ENCODE measurements at regions not wholly inside any gene's neighbourhood (a gene's known extent, or its start where the extent isn't known, plus 50 kb on each side); places are given as distances from the start of the nearest gene placed in this dataset.

DNA sequence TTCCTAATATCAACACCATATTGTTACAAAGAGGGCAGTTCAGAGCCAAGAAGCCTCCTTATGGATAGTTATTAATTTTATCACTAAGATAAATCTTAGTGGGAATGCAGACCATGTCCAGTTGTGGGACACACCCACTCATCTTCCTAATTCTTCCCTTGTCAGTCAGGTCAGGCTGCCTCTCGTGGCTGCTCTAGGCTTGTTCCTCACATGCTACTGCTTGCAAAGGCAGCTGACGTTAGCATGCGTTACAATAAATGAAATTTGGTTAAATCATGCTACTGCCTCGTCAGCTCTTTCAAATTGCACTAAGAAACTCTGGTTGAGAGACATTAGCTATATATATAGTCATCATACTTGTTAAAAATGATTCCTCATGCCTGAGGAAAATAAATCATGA is 108.4 kb downstream of the CAND1 start:
- DNase-seq (ENCODE audit: low read depth, low spot score) (no peak), ATAC-seq (no peak)
- no TSS peak for BruUV-seq (replicated peaks)
- POLR2A ChIA-PET, result no interaction called here
- Histone ChIP-seq H3K27me3 (ENCODE audit: insufficient read depth, low read length) (no peaks in the 10 kb centered on the region), H2AFZ (ENCODE audit: low read depth, low read length, poor library complexity, severe bottlenecking) (no peak overlapping the region), H3K4me1 (ENCODE audit: control insufficient read depth in 1 of 2, insufficient read depth in 2 of 2, low read length in 2 of 2) (no peaks in the 10 kb centered on the region), H3K4me3 (replicated peaks in 1 of 2; ENCODE audit: low read depth in 1 of 2, low read length in 2 of 2) (no peak overlapping the region), H3K9me2 (ENCODE audit: insufficient read depth) (no peaks in the 10 kb centered on the region), H3K9me3 (ENCODE audit: control insufficient read depth in 1 of 2, insufficient read depth in 1 of 2, low read depth in 1 of 2, low read length in 2 of 2) (no peaks in the 10 kb centered on the region), H3K27ac (ENCODE audit: low read depth, low read length) (no peak overlapping the region), H3K79me2 (ENCODE audit: insufficient read depth, low read length) (no peaks in the 10 kb centered on the region), H3K36me3 (ENCODE audit: control insufficient read depth in 1 of 2, insufficient read depth in 2 of 2, low read length in 2 of 2) (no peaks in the 10 kb centered on the region), H3K9ac (ENCODE audit: low read length) (no peak overlapping the region), H4K20me1 (ENCODE audit: insufficient read depth) (no peaks in the 10 kb centered on the region), H3K4me2 (ENCODE audit: low read length) (no peak overlapping the region)
- TF ChIP-seq TCF7L2 (IDR thresholded peaks at IDR 0.05; ENCODE audit: borderline replicate concordance, extremely low read depth, insufficient read depth, insufficient read length) (no peak), MAX (IDR thresholded peaks at IDR 0.05) (no peak), JUND (IDR thresholded peaks at IDR 0.05) (no peak), SP1 (IDR thresholded peaks at IDR 0.05; ENCODE audit: low read depth) (no peak), EZH2phosphoT487 (IDR thresholded peaks at IDR 0.05; ENCODE audit: borderline replicate concordance) (no peak), SIN3A (IDR thresholded peaks at IDR 0.05; ENCODE audit: low read depth) (no peak), POLR2A (IDR thresholded peaks at IDR 0.05; ENCODE audit: borderline replicate concordance, extremely low read depth, insufficient read depth, insufficient read length) (no peak), YY1 (IDR thresholded peaks at IDR 0.05; ENCODE audit: extremely low read depth, insufficient replicate concordance, low read depth, low read length) (no peak), ZNF274 (IDR thresholded peaks at IDR 0.05; ENCODE audit: low read depth, low read length) (no peak), ZFX (IDR thresholded peaks at IDR 0.05) (no peak), EZH2 (IDR thresholded peaks at IDR 0.05) (no peak), REST (IDR thresholded peaks at IDR 0.05; ENCODE audit: low read depth) (no peak), ATF3 (IDR thresholded peaks at IDR 0.05) (no peak)
- intact Hi-C loops (cut with micrococcal nuclease), result no loop called here
- CTCF ChIA-PET, result no interaction called here
- RAD21 ChIA-PET (ENCODE audit: low non-redundant PET in 1 of 2, low total read pairs in 2 of 2, uncharacterized antibody in 2 of 2, unreplicated experiment in 2 of 2), result no interaction called here
